HEK293 (cell line): ENCODE measurements at regions not wholly inside any gene's neighbourhood (a gene's known extent, or its start where the extent isn't known, plus 50 kb on each side); places are given as distances from the start of the nearest gene placed in this dataset.

Experiments used
- CTCF ChIA-PET: fragments of 350-600 bp; formaldehyde crosslinking; extraction: SDS; loops from one replicate; lab custom pipeline; 2021; ENCODE audit warnings: antibody characterized with exemption; lab: Yijun Ruan, JAX
- POLR2A ChIA-PET: fragments of 300-600 bp; formaldehyde crosslinking; extraction: SDS; loops from one replicate; lab custom pipeline; 2020; ENCODE audit warnings: antibody characterized with exemption, inconsistent platforms; lab: Yijun Ruan, JAX
- H3K27ac ChIP-seq: fragments of 200-500 bp; sonication (Bioruptor generic); 2 replicates; pipeline ENCODE4 v1.5.1; 2014; ENCODE audit warnings: low read depth, low read length, control low read depth, inconsistent platforms; ENCODE audit errors: extremely low read depth
- H3K36me3 ChIP-seq, 2 experiments: fragments of 200-500 bp in 1 of 2; sonication (Bioruptor generic) in 1 of 2; 1 replicate in 1 of 2; 2 replicates in 1 of 2; pipeline ENCODE4 v1.5.1; 2014 to 2017; ENCODE audit warnings: inconsistent platforms in 2 of 2, low read length in 2 of 2; ENCODE audit not compliant: control insufficient read depth in 2 of 2, insufficient read depth in 1 of 2
- H3K4me1 ChIP-seq: fragments of 200-500 bp; sonication (Bioruptor generic); 2 replicates; pipeline ENCODE4 v1.5.1; 2014; ENCODE audit warnings: mild to moderate bottlenecking, low read length, inconsistent platforms; ENCODE audit not compliant: control insufficient read depth, insufficient read depth
- H3K4me3 ChIP-seq: 2 replicates; pipeline ENCODE4 v1.5.1; 2011; ENCODE audit warnings: low read depth, mild to moderate bottlenecking, control low read depth, low read length, moderate library complexity
- H3K9me3 ChIP-seq: fragments of 200-500 bp; sonication (Bioruptor generic); 2 replicates; pipeline ENCODE4 v1.5.1; 2014; ENCODE audit warnings: low read depth, low read length, inconsistent platforms; ENCODE audit not compliant: control insufficient read depth, insufficient read depth
- AEBP2 ChIP-seq: fragments of 450-650 bp; formaldehyde crosslinking; IDR thresholded peaks from 2 replicates; pipeline ENCODE4 v1.5.1; 2016; ENCODE audit warnings: missing biosample characterization, missing genetic modification characterization, borderline replicate concordance
- GLIS2 ChIP-seq: fragments of 450-650 bp; formaldehyde crosslinking; IDR thresholded peaks from 2 replicates; pipeline ENCODE4 v1.5.1; 2016; ENCODE audit warnings: missing biosample characterization, missing genetic modification characterization
- KLF1 ChIP-seq: fragments of 450-650 bp; formaldehyde crosslinking; IDR thresholded peaks from 2 replicates; pipeline ENCODE4 v1.5.1; 2016; ENCODE audit warnings: missing biosample characterization, missing genetic modification characterization
- KLF16 ChIP-seq: fragments of 450-650 bp; formaldehyde crosslinking; IDR thresholded peaks from 2 replicates; pipeline ENCODE4 v1.5.1; 2017; ENCODE audit warnings: missing biosample characterization, missing genetic modification characterization
- KLF7 ChIP-seq: fragments of 450-650 bp; formaldehyde crosslinking; IDR thresholded peaks from 2 replicates; pipeline ENCODE4 v1.5.1; 2016; ENCODE audit warnings: missing biosample characterization, missing genetic modification characterization, borderline replicate concordance
- SP3 ChIP-seq: fragments of 450-650 bp; formaldehyde crosslinking; IDR thresholded peaks from 2 replicates; pipeline ENCODE4 v1.5.1; 2016; ENCODE audit warnings: missing biosample characterization, missing genetic modification characterization
- SP7 ChIP-seq: fragments of 450-650 bp; formaldehyde crosslinking; IDR thresholded peaks from 2 replicates; pipeline ENCODE4 v1.5.1; 2016; ENCODE audit warnings: missing biosample characterization, missing genetic modification characterization
- ZBTB48 ChIP-seq: fragments of 450-650 bp; formaldehyde crosslinking; IDR thresholded peaks from 2 replicates; pipeline ENCODE4 v1.5.1; 2016; ENCODE audit warnings: missing biosample characterization, missing genetic modification characterization
- ZBTB6 ChIP-seq: fragments of 450-650 bp; formaldehyde crosslinking; IDR thresholded peaks from 2 replicates; pipeline ENCODE4 v1.5.1; 2017; ENCODE audit warnings: missing biosample characterization, missing genetic modification characterization
- ZBTB8A ChIP-seq: fragments of 450-650 bp; formaldehyde crosslinking; IDR thresholded peaks from 2 replicates; pipeline ENCODE4 v1.5.1; 2016; ENCODE audit warnings: missing biosample characterization, missing genetic modification characterization
- ZNF169 ChIP-seq: fragments of 450-650 bp; formaldehyde crosslinking; IDR thresholded peaks from 2 replicates; pipeline ENCODE4 v1.5.1; 2016; ENCODE audit warnings: missing biosample characterization, missing genetic modification characterization
- ZNF223 ChIP-seq: fragments of 450-650 bp; formaldehyde crosslinking; IDR thresholded peaks from 2 replicates; pipeline ENCODE4 v1.5.1; 2016; ENCODE audit warnings: missing biosample characterization, missing genetic modification characterization
- ZNF23 ChIP-seq: fragments of 450-650 bp; formaldehyde crosslinking; IDR thresholded peaks from 2 replicates; pipeline ENCODE4 v1.5.1; 2016; ENCODE audit warnings: missing biosample characterization, missing genetic modification characterization, borderline replicate concordance
- ZNF280C ChIP-seq: fragments of 450-650 bp; formaldehyde crosslinking; IDR thresholded peaks from 2 replicates; pipeline ENCODE4 v1.5.1; 2016; ENCODE audit warnings: missing biosample characterization, missing genetic modification characterization
- ZNF324 ChIP-seq: fragments of 450-650 bp; formaldehyde crosslinking; IDR thresholded peaks from 2 replicates; pipeline ENCODE4 v1.5.1; 2016; ENCODE audit warnings: missing biosample characterization, missing genetic modification characterization
- ZNF548 ChIP-seq: fragments of 450-650 bp; formaldehyde crosslinking; IDR thresholded peaks from 2 replicates; pipeline ENCODE4 v1.5.1; 2016; ENCODE audit warnings: missing biosample characterization, missing genetic modification characterization
- ZNF571 ChIP-seq: fragments of 450-650 bp; formaldehyde crosslinking; IDR thresholded peaks from 2 replicates; pipeline ENCODE4 v1.5.0; 2017; ENCODE audit warnings: missing biosample characterization, missing genetic modification characterization
- ZNF600 ChIP-seq: fragments of 450-650 bp; formaldehyde crosslinking; IDR thresholded peaks from 2 replicates; pipeline ENCODE4 v1.5.1; 2016; ENCODE audit warnings: missing biosample characterization, missing genetic modification characterization
- ZNF692 ChIP-seq: fragments of 450-650 bp; formaldehyde crosslinking; IDR thresholded peaks from 2 replicates; pipeline ENCODE4 v1.5.1; 2016; ENCODE audit warnings: missing biosample characterization, missing genetic modification characterization

GRCh38 chr6:95288251-95288650 lies 289.1 kb upstream of the MANEA start:
- TF ChIP-seq GLIS2 (tag by site-specific recombination): no peak
- no peak for TF ChIP-seq SP3 (tag by site-specific recombination)
- no peak for TF ChIP-seq ZNF169 (tag by site-specific recombination)
- no peak for TF ChIP-seq ZNF23 (tag by site-specific recombination)
- no peak for TF ChIP-seq ZNF280C (tag by site-specific recombination)
- TF ChIP-seq ZNF692 (tag by site-specific recombination): no peak
- no peak for TF ChIP-seq ZNF600 (tag by site-specific recombination)
- TF ChIP-seq ZBTB48 (tag by site-specific recombination): no peak
- no peak for TF ChIP-seq ZNF571 (tag by site-specific recombination)
- no peak for TF ChIP-seq ZNF223
- TF ChIP-seq KLF1 (tag by site-specific recombination): no peak
- Histone ChIP-seq H3K4me1 (no peaks in the 10 kb centered on the region), H3K9me3 (no peaks in the 10 kb centered on the region), H3K4me3 (no peak overlapping the region), H3K27ac (no peak overlapping the region), H3K36me3 (no peaks in the 10 kb centered on the region)
- ChIA-PET POLR2A (no interaction called here), CTCF (no interaction called here)

- Histone ChIP-seq H3K4me3 (no peak overlapping the region), H3K9me3 (no peaks in the 10 kb centered on the region), H3K36me3 (no peaks in the 10 kb centered on the region), H3K4me1 (no peaks in the 10 kb centered on the region), H3K27ac (no peak overlapping the region)
- POLR2A ChIA-PET: no interaction called here
- TF ChIP-seq KLF16 (tag by site-specific recombination): no peak
- TF ChIP-seq ZNF692 (tag by site-specific recombination): no peak
- no peak for TF ChIP-seq KLF1 (tag by site-specific recombination)
- TF ChIP-seq ZBTB8A (tag by site-specific recombination): no peak
- TF ChIP-seq ZNF548 (tag by site-specific recombination): no peak
- TF ChIP-seq AEBP2 (tag by site-specific recombination): no peak
- TF ChIP-seq SP7 (tag by site-specific recombination): no peak
- CTCF ChIA-PET: no interaction called here
Observed at GRCh38 chr6:95292011-95292410, 285.3 kb upstream of the MANEA start.

- TF ChIP-seq ZNF324 (tag by site-specific recombination): no peak
- no peak for TF ChIP-seq ZBTB6 (tag by site-specific recombination)
- no peak for TF ChIP-seq KLF7 (tag by site-specific recombination)
- Histone ChIP-seq H3K9me3 (no peaks in the 10 kb centered on the region), H3K4me1 (no peaks in the 10 kb centered on the region), H3K36me3 (no peaks in the 10 kb centered on the region), H3K27ac (no peak overlapping the region), H3K4me3 (no peak overlapping the region)
- ChIA-PET CTCF (interaction anchor here (2.0 kb wide), 1 partner anchor 12 kb away, joined by 5 read pairs; no protein-coding TSS in a partner anchor), POLR2A (no interaction called here)
Observed at GRCh38 chr6:95293257-95293656, 284.1 kb upstream of the MANEA start.
